Ishikawa (cell line): ENCODE measurements at regions not wholly inside any gene's neighbourhood (a gene's known extent, or its start where the extent isn't known, plus 50 kb on each side); places are given as distances from the start of the nearest gene placed in this dataset.

Source experiments
- CEBPB ChIP-seq: IDR thresholded peaks from 2 replicates; pipeline ENCODE4 v1.6.1; 2012
- EGR1 ChIP-seq: IDR thresholded peaks from 2 replicates; pipeline ENCODE4 v1.6.1; 2012
- EP300 ChIP-seq: IDR thresholded peaks from 2 replicates; pipeline ENCODE4 v1.6.1; 2012; ENCODE audit warnings: borderline replicate concordance
- FOXM1 ChIP-seq: IDR thresholded peaks from 2 replicates; pipeline ENCODE4 v1.6.1; 2012; ENCODE audit warnings: low read depth, borderline replicate concordance
- NFIC ChIP-seq: IDR thresholded peaks from 2 replicates; pipeline ENCODE4 v1.6.1; 2012
- RAD21 ChIP-seq: IDR thresholded peaks from 2 replicates; pipeline ENCODE4 v1.6.1; 2012; ENCODE audit warnings: low read depth
- TEAD4 ChIP-seq: IDR thresholded peaks from 2 replicates; pipeline ENCODE4 v1.6.1; 2012
- YY1 ChIP-seq: IDR thresholded peaks from 2 replicates; pipeline ENCODE4 v1.6.1; 2012; ENCODE audit warnings: low read depth
- TF ChIP-seq, protein P1 (sequence below): IDR thresholded peaks from 2 replicates; pipeline ENCODE4 v1.6.1; 2012
- TF ChIP-seq, protein P2 (sequence below): IDR thresholded peaks from 2 replicates; pipeline ENCODE4 v1.6.1; 2012

DNA sequence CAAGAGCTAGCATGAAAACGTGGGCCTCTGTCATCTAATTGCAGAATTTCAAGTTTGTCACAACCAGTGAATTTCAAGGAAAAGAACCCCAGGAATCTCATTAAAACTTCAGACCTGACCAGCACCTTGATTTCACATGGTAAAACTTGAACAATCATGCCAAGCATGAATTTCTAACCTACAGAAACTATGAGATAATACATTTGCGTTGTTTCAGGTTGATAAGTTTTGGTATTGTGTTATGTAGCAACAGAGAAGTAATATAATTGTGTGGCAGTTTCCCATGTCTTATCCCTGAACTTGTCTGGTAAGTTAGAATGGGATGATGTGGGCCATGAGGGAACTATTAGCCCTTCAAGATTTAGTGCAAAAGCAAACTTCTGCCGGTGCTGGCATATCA, 530.1 kb downstream of the ANKRD7 start:
- TF ChIP-seq EP300 (no peak), TEAD4 (no peak), CEBPB (no peak), YY1 (no peak), EGR1 (no peak), FOXM1 (no peak), RAD21 (no peak), NFIC (no peak)
- TF ChIP-seq, protein P1, sequence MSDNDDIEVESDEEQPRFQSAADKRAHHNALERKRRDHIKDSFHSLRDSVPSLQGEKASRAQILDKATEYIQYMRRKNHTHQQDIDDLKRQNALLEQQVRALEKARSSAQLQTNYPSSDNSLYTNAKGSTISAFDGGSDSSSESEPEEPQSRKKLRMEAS = no peak
- TF ChIP-seq, protein P2, sequence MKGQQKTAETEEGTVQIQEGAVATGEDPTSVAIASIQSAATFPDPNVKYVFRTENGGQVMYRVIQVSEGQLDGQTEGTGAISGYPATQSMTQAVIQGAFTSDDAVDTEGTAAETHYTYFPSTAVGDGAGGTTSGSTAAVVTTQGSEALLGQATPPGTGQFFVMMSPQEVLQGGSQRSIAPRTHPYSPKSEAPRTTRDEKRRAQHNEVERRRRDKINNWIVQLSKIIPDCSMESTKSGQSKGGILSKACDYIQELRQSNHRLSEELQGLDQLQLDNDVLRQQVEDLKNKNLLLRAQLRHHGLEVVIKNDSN = no peak
